ENCODE measurements at regions not wholly inside any gene's neighbourhood (a gene's known extent, or its start where the extent isn't known, plus 50 kb on each side); places are given as distances from the start of the nearest gene placed in this dataset.
"Not testable (repeated sequence)": the region's sequence is repeated elsewhere in the genome, so short reads cannot be mapped to it uniquely, and the experiment has no call there.

- H3K4me1 Mint-ChIP-seq (ENCODE audit: low read depth) = no peaks in the 10 kb centered on the region
- no peak overlapping the region for H3K4me3 Mint-ChIP-seq
- H3K36me3 Mint-ChIP-seq (ENCODE audit: low read depth) = no peaks in the 10 kb centered on the region
- no peaks in the 10 kb centered on the region for H3K27me3 Mint-ChIP-seq (ENCODE audit: insufficient read depth)
- DNase-seq = no peak
- H3K27ac Mint-ChIP-seq = no peak overlapping the region
- no peaks in the 10 kb centered on the region for H3K9me3 Mint-ChIP-seq
- TF ChIP-seq, protein P1, sequence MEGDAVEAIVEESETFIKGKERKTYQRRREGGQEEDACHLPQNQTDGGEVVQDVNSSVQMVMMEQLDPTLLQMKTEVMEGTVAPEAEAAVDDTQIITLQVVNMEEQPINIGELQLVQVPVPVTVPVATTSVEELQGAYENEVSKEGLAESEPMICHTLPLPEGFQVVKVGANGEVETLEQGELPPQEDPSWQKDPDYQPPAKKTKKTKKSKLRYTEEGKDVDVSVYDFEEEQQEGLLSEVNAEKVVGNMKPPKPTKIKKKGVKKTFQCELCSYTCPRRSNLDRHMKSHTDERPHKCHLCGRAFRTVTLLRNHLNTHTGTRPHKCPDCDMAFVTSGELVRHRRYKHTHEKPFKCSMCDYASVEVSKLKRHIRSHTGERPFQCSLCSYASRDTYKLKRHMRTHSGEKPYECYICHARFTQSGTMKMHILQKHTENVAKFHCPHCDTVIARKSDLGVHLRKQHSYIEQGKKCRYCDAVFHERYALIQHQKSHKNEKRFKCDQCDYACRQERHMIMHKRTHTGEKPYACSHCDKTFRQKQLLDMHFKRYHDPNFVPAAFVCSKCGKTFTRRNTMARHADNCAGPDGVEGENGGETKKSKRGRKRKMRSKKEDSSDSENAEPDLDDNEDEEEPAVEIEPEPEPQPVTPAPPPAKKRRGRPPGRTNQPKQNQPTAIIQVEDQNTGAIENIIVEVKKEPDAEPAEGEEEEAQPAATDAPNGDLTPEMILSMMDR (IDR thresholded peaks at IDR 0.05) = no peak
These were observed 1064.7 kb upstream of the GRIA3 start for GRCh38 chrX:122119361-122119760.

- H3K27ac Mint-ChIP-seq = no peak overlapping the region
- no peak for DNase-seq
- peaks cover 1% of the 10 kb centered on the region for H3K27me3 Mint-ChIP-seq (ENCODE audit: insufficient read depth)
- no peak overlapping the region for H3K4me3 Mint-ChIP-seq
- H3K4me1 Mint-ChIP-seq (ENCODE audit: low read depth) = no peaks in the 10 kb centered on the region
- H3K9me3 Mint-ChIP-seq = no peaks in the 10 kb centered on the region
- TF ChIP-seq, protein P1 (IDR thresholded peaks at IDR 0.05) = no peak
- no peaks in the 10 kb centered on the region for H3K36me3 Mint-ChIP-seq (ENCODE audit: low read depth)
These were observed 1061.8 kb upstream of the GRIA3 start for GRCh38 chrX:122122274-122122673.

DNA sequence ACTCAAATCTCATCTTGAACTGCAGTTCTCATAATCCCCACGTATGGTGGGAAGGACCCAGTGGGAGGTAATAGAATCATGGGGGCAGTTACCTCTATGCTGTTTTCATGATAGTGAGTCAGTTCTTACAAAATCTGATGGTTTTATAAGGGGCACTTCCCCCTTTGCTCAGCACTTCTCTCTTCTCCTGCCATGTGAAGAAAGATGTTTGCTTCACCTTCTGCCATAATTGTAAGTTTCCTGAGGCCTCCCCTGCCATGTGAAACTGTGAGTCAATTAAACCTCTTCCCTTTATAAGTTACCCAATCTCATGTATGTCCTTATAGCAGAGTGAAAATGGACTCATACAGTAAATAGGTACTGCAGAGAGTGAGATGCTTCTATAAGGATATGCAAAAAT lies 1050.6 kb upstream of the GRIA3 start:
- H3K36me3 Mint-ChIP-seq (ENCODE audit: low read depth) = no peaks in the 10 kb centered on the region
- no peak overlapping the region for H3K4me3 Mint-ChIP-seq
- H3K4me1 Mint-ChIP-seq (ENCODE audit: low read depth) = no peaks in the 10 kb centered on the region
- H3K27me3 Mint-ChIP-seq (ENCODE audit: insufficient read depth) = 0 out of 2 replicates have a peak, but pooled peaks cover 2% of the 10 kb centered on the region
- no peak overlapping the region for H3K27ac Mint-ChIP-seq
- TF ChIP-seq, protein P1 (IDR thresholded peaks at IDR 0.05) = no peak
- no peak for DNase-seq
- no peaks in the 10 kb centered on the region for H3K9me3 Mint-ChIP-seq

DNA sequence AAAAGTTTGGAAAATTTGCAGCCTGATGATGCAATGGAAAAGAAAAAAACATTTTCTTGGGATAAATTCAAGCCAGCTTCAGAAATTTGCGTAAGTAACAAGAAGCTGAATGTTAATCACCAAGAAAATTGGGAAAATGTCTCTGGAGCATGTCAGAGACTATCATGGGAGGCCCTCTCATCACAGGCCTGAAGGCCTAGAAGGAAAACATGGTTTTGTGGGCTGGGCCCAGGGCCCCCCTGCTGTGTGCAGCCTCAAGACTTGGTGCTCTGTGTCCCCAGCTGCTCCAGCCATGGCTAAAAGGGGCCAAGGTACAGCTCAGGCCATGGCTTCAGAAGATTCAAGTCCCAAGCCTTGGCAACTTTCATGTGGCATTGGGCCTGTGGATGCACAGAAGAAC lies 1049.8 kb upstream of the GRIA3 start:
- no peak overlapping the region for H3K27ac Mint-ChIP-seq
- no peaks in the 10 kb centered on the region for H3K9me3 Mint-ChIP-seq
- H3K27me3 Mint-ChIP-seq (ENCODE audit: insufficient read depth) = 0 out of 2 replicates have a peak, but pooled peaks cover 2% of the 10 kb centered on the region
- H3K4me3 Mint-ChIP-seq = no peak overlapping the region
- TF ChIP-seq, protein P1 (IDR thresholded peaks at IDR 0.05) = no peak
- H3K4me1 Mint-ChIP-seq (ENCODE audit: low read depth) = no peaks in the 10 kb centered on the region
- no peak for DNase-seq
- no peaks in the 10 kb centered on the region for H3K36me3 Mint-ChIP-seq (ENCODE audit: low read depth)

- H3K4me3 Mint-ChIP-seq = no peak overlapping the region
- no peak for DNase-seq
- no peaks in the 10 kb centered on the region for H3K36me3 Mint-ChIP-seq (ENCODE audit: low read depth)
- H3K27me3 Mint-ChIP-seq (ENCODE audit: insufficient read depth) = 0 out of 2 replicates have a peak, but pooled peaks cover 2% of the 10 kb centered on the region
- no peaks in the 10 kb centered on the region for H3K9me3 Mint-ChIP-seq
- TF ChIP-seq, protein P1 (IDR thresholded peaks at IDR 0.05) = no peak
- no peaks in the 10 kb centered on the region for H3K4me1 Mint-ChIP-seq (ENCODE audit: low read depth)
- no peak overlapping the region for H3K27ac Mint-ChIP-seq
These were observed 1049.0 kb upstream of the GRIA3 start for GRCh38 chrX:122135070-122135469.

GRCh38 chrX:122140219-122140618 lies 1043.9 kb upstream of the GRIA3 start:
- H3K9me3 Mint-ChIP-seq; H3K36me3 Mint-ChIP-seq (ENCODE audit: low read depth); H3K27me3 Mint-ChIP-seq (ENCODE audit: insufficient read depth); DNase-seq; H3K4me1 Mint-ChIP-seq (ENCODE audit: low read depth); H3K27ac Mint-ChIP-seq; H3K4me3 Mint-ChIP-seq: not testable (repeated sequence)
